IgD-negative memory B cell (primary cell): ENCODE measurements at regions not wholly inside any gene's neighbourhood (a gene's known extent, or its start where the extent isn't known, plus 50 kb on each side); places are given as distances from the start of the nearest gene placed in this dataset.
"Not testable (repeated sequence)": the region's sequence is repeated elsewhere in the genome, so short reads cannot be mapped to it uniquely, and the experiment has no call there.

ENCODE experiments used
- H3K27ac Mint-ChIP-seq, 3 donors: one replicate each; pipeline ENCODE4 v1.8.0; 2020 to 2022; ENCODE audit warnings: mild to moderate bottlenecking in 3 of 3, mixed read lengths in 3 of 3, moderate library complexity in 1 of 3
- H3K27me3 Mint-ChIP-seq: one replicate; pipeline ENCODE4 v1.8.0; 2021; ENCODE audit warnings: mixed read lengths
- H3K36me3 Mint-ChIP-seq: one replicate; pipeline ENCODE4 v1.8.0; 2020; ENCODE audit warnings: mild to moderate bottlenecking, mixed read lengths
- H3K4me1 Mint-ChIP-seq, 3 donors: one replicate each; pipeline ENCODE4 v1.8.0; 2020 to 2022; ENCODE audit warnings: mixed read lengths in 3 of 3, mild to moderate bottlenecking in 1 of 3
- H3K4me3 Mint-ChIP-seq, 4 donors: one replicate each; pipeline ENCODE4 v1.8.0; 2020 to 2022; ENCODE audit warnings: mild to moderate bottlenecking in 4 of 4, mixed read lengths in 4 of 4, moderate library complexity in 3 of 4
- H3K9me3 Mint-ChIP-seq, 3 donors: one replicate each; pipeline ENCODE4 v1.8.0; 2020 to 2021; ENCODE audit warnings: mixed read lengths in 3 of 3, mild to moderate bottlenecking in 1 of 3

GRCh38 chr6:112912416-112913101, 565.4 kb downstream of the RFPL4B start:
- H3K4me1 Mint-ChIP-seq = no peaks in the 10 kb centered on the region
- H3K27ac Mint-ChIP-seq = no peak overlapping the region
- no peaks in the 10 kb centered on the region for H3K27me3 Mint-ChIP-seq

GRCh38 chr6:112919744-112920143, 572.6 kb downstream of the RFPL4B start:
- not testable (repeated sequence) for H3K27ac Mint-ChIP-seq, H3K4me1 Mint-ChIP-seq, H3K4me3 Mint-ChIP-seq, H3K9me3 Mint-ChIP-seq, H3K36me3 Mint-ChIP-seq, H3K27me3 Mint-ChIP-seq

More at GRCh38 chr6:112912416-112913101, 565.4 kb downstream of the RFPL4B start:
- Mint-ChIP-seq H3K9me3 (peaks cover 0 to 3% (median 0%) of the 10 kb centered on the region in 3 donors), H3K4me3 (no peak overlapping the region), H3K36me3 (no peaks in the 10 kb centered on the region)

- no peak overlapping the region for H3K27ac Mint-ChIP-seq
- H3K4me1 Mint-ChIP-seq = no peaks in the 10 kb centered on the region
- H3K27me3 Mint-ChIP-seq = no peaks in the 10 kb centered on the region
- peaks cover 1 to 8% (median 7%) of the 10 kb centered on the region in 3 donors for H3K9me3 Mint-ChIP-seq
- H3K36me3 Mint-ChIP-seq = no peaks in the 10 kb centered on the region
- H3K4me3 Mint-ChIP-seq = no peak overlapping the region
Observed at GRCh38 chr6:112920994-112921393, 573.9 kb downstream of the RFPL4B start.

- H3K9me3 Mint-ChIP-seq = peaks cover 1 to 8% (median 7%) of the 10 kb centered on the region in 3 donors
- H3K4me1 Mint-ChIP-seq = no peaks in the 10 kb centered on the region
- no peaks in the 10 kb centered on the region for H3K27me3 Mint-ChIP-seq
- no peak overlapping the region for H3K4me3 Mint-ChIP-seq
- H3K27ac Mint-ChIP-seq = no peak overlapping the region
- no peaks in the 10 kb centered on the region for H3K36me3 Mint-ChIP-seq
Observed at GRCh38 chr6:112923940-112924587, 576.9 kb downstream of the RFPL4B start.

GRCh38 chr6:112925702-112926101, 578.6 kb downstream of the RFPL4B start:
- Mint-ChIP-seq H3K4me1 (no peaks in the 10 kb centered on the region), H3K9me3 (peaks cover 1 to 8% (median 7%) of the 10 kb centered on the region in 3 donors), H3K27me3 (no peaks in the 10 kb centered on the region), H3K4me3 (no peak overlapping the region), H3K27ac (no peak overlapping the region), H3K36me3 (no peaks in the 10 kb centered on the region)

GRCh38 chr6:112927641-112928320, 580.7 kb downstream of the RFPL4B start:
- H3K27me3 Mint-ChIP-seq = no peaks in the 10 kb centered on the region
- H3K27ac Mint-ChIP-seq = no peak overlapping the region
- H3K9me3 Mint-ChIP-seq = peaks cover 1 to 3% (median 2%) of the 10 kb centered on the region in 3 donors
- H3K4me1 Mint-ChIP-seq = no peaks in the 10 kb centered on the region
- no peak overlapping the region for H3K4me3 Mint-ChIP-seq
- H3K36me3 Mint-ChIP-seq = no peaks in the 10 kb centered on the region

GRCh38 chr6:112929641-112930040, 582.5 kb downstream of the RFPL4B start:
- H3K4me3 Mint-ChIP-seq = no peak overlapping the region
- no peak overlapping the region for H3K27ac Mint-ChIP-seq
- no peaks in the 10 kb centered on the region for H3K4me1 Mint-ChIP-seq

GRCh38 chr6:112931832-112932231, 584.7 kb downstream of the RFPL4B start:
- H3K4me1 Mint-ChIP-seq = no peaks in the 10 kb centered on the region
- H3K36me3 Mint-ChIP-seq = no peaks in the 10 kb centered on the region
- no peak overlapping the region for H3K4me3 Mint-ChIP-seq
- no peaks in the 10 kb centered on the region for H3K9me3 Mint-ChIP-seq
- no peaks in the 10 kb centered on the region for H3K27me3 Mint-ChIP-seq
- no peak overlapping the region for H3K27ac Mint-ChIP-seq

More at GRCh38 chr6:112929641-112930040, 582.5 kb downstream of the RFPL4B start:
- Mint-ChIP-seq H3K27me3 (no peaks in the 10 kb centered on the region), H3K9me3 (no peaks in the 10 kb centered on the region), H3K36me3 (no peaks in the 10 kb centered on the region)

GRCh38 chr6:112933947-112934346, 586.8 kb downstream of the RFPL4B start:
- H3K27ac Mint-ChIP-seq = no peak overlapping the region
- no peaks in the 10 kb centered on the region for H3K27me3 Mint-ChIP-seq
- no peaks in the 10 kb centered on the region for H3K36me3 Mint-ChIP-seq
- no peaks in the 10 kb centered on the region for H3K4me1 Mint-ChIP-seq
- H3K9me3 Mint-ChIP-seq = no peaks in the 10 kb centered on the region
- no peak overlapping the region for H3K4me3 Mint-ChIP-seq

GRCh38 chr6:112934433-112935327, 587.5 kb downstream of the RFPL4B start:
- Mint-ChIP-seq H3K27me3 (no peaks in the 10 kb centered on the region), H3K4me1 (no peaks in the 10 kb centered on the region), H3K4me3 (no peak overlapping the region), H3K36me3 (no peaks in the 10 kb centered on the region), H3K9me3 (no peaks in the 10 kb centered on the region), H3K27ac (no peak overlapping the region)

GRCh38 chr6:112935402-112936078, 588.4 kb downstream of the RFPL4B start:
- Mint-ChIP-seq H3K27me3 (no peaks in the 10 kb centered on the region), H3K4me1 (no peaks in the 10 kb centered on the region), H3K9me3 (no peaks in the 10 kb centered on the region), H3K4me3 (no peak overlapping the region), H3K36me3 (no peaks in the 10 kb centered on the region), H3K27ac (no peak overlapping the region)

- no peak overlapping the region for H3K27ac Mint-ChIP-seq
- no peak overlapping the region for H3K4me3 Mint-ChIP-seq
- H3K9me3 Mint-ChIP-seq = no peaks in the 10 kb centered on the region
Observed at GRCh38 chr6:112936079-112936472, 588.9 kb downstream of the RFPL4B start.

GRCh38 chr6:112936504-112936903, 589.4 kb downstream of the RFPL4B start:
- no peaks in the 10 kb centered on the region for H3K9me3 Mint-ChIP-seq
- no peaks in the 10 kb centered on the region for H3K27me3 Mint-ChIP-seq
- H3K4me1 Mint-ChIP-seq = no peaks in the 10 kb centered on the region

More at GRCh38 chr6:112936079-112936472, 588.9 kb downstream of the RFPL4B start:
- no peaks in the 10 kb centered on the region for H3K27me3 Mint-ChIP-seq
- no peaks in the 10 kb centered on the region for H3K4me1 Mint-ChIP-seq
- no peaks in the 10 kb centered on the region for H3K36me3 Mint-ChIP-seq

GRCh38 chr6:112937690-112938089, 590.6 kb downstream of the RFPL4B start:
- H3K4me3 Mint-ChIP-seq, H3K36me3 Mint-ChIP-seq, H3K4me1 Mint-ChIP-seq, H3K27me3 Mint-ChIP-seq, H3K27ac Mint-ChIP-seq, H3K9me3 Mint-ChIP-seq: not testable (repeated sequence)

More at GRCh38 chr6:112936504-112936903, 589.4 kb downstream of the RFPL4B start:
- H3K36me3 Mint-ChIP-seq = no peaks in the 10 kb centered on the region
- no peak overlapping the region for H3K4me3 Mint-ChIP-seq
- H3K27ac Mint-ChIP-seq = no peak overlapping the region
